HK-2 (cell line): ENCODE measurements at regions not wholly inside any gene's neighbourhood (a gene's known extent, or its start where the extent isn't known, plus 50 kb on each side); places are given as distances from the start of the nearest gene placed in this dataset.
"Not testable (repeated sequence)": the region's sequence is repeated elsewhere in the genome, so short reads cannot be mapped to it uniquely, and the experiment has no call there.

Experiments used
- DNase-seq: peaks from one replicate; pipeline ENCODE4 v3.0.0-alpha.2; 2018; ENCODE audit not compliant: unreplicated experiment

DNA sequence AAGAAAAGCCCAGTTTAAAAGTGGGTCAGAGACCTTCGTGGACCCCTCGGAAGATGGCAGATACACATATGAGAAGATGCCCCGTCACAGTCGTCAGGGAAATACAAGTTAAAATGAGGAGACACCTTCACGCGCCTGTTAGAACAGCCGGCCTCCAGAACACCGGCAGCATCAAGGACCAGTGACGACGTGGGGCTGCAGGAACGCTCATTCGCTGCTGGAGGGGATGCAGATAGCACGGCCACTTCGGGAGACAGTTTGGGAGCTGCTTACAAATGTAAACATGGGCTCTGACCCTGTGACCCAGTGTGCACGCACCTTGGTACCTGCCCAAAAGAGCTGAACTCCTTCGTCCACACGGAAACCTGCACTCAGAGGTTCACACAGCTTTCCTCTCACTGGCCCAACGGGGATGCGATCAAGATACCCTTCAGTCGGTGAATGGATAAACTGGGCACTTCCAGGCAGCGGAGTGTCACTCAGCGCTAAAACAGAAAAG lies 83.7 kb upstream of the CTDP1 start:
- DNase-seq = no peak

DNA sequence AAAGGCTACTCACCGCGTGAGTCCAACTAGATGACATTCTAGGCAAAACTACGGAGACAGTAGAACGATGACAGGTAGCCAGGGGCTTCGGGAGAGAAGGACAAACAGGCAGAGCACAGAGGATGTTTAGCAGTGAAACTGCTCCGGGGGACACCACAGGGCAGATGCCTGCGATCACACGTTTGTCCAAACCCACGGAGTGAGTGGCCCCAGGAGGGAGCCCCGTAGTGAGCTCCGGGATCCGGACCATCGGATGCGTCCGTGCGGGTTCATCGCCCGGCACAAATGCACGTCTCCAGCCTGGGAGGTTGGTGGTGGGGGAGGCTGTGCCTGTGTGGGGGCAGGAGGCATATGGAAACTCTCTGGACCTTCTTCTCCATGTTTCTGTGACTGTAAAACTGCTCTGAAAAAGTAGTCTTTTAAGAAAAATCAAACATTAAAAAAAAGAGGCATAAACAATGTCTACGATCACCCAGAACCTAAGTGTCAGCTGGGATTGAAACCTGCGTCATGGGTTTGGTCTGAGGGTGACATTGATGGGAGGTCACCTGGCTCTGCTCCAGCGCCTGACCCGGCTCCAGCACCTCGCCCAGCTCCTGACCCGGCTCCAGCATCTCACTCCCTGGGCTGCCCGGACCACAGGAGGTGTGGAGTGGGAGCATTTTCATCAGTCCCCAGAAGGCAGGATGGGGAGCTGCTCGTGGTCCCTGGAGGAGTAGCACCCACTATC lies 83.0 kb upstream of the CTDP1 start:
- no peak for DNase-seq

DNA sequence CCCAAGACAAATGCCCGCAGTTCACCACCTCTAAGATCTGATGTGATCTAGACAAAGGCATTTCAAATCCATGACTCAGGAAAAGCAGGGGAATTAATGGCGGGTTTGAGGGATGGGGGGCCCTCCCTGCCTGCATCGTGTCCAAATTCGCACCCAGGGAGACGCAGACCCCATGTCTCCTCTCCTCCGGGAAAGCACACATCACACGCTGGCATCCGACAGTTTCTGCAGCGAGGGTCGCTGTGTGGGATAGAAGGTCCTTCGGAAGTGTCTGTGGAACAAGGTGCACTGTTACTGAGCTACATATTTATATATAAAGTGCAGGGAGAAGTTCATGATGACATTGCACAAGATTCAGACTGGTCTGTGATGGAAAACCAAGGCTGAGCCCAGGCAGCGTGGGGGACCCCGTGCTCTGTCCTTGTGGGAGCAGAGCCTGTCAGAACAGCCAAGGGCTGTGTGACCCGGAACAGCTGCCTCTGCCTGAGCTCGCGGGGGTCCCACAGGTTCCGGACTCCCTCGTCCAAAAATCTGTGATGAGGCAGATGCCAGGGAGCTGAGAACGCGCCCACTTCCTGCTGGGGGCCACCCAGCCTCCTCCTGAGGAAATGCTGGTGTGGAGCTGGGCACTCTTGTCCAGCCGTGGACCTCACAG lies 82.3 kb upstream of the CTDP1 start:
- no peak for DNase-seq

DNA sequence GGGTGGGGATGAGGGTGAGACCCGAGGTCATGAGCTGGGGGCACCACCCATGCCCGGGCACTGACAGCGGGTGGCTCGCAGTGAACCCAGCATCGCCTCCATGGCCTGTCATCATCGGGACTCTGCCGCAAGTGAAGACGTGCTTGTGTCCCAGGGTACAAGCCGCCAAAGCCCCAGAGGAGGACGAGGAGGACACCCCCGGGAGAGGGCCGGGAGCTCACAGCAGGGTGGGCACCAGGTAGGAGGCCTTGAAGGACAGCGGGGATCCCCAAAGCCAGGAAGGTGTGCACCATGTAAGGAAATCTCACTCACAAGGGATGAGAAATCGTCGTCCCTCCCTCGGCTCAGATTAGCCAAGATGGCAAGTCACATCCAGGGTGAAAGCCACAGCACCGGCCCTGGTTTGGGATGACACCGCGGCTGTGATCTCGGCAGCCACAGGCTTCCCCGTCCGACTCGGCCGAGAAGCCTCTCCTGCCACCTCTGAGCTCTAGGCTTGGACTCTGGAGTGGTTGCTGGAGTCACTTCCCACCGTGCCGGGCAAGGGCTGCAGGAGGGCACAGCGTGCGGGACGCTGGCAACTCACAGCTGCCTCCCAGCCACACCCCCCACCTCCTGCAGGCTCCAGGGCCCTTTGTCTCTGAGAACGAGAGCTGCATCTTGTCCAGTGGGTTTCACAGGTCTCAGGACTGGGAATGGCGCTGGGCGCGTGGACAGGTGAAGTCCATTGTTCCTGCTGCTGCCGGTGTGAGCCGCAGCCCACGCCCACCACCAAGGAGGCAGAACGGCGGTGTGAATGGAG lies 81.6 kb upstream of the CTDP1 start:
- no peak for DNase-seq

DNA sequence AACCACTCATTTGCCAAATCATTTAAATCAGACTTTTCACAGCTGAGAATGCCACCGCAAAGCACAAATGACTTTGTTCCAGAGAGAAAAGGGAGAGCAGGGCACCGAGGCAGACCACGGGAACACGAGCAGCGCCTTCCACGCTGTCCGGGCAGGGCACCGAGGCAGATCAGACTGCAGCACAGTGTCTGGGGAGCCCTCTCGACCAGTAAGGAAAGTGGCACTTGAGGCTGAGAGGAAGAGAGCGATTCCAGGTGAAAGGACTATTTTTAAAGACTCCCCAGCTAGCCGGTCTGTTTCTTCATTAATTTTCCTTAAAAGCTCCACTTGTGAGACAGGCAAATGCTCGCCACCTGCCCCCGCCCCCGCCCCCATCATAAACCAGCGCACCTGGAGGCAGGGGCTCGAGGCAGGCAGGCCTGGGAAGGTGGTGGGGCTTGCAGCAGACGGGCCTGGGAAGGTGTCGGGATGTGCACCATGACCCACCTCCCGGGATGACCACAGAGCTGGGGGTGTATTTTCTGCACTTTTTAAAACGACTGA lies 80.9 kb upstream of the CTDP1 start:
- no peak for DNase-seq

DNA sequence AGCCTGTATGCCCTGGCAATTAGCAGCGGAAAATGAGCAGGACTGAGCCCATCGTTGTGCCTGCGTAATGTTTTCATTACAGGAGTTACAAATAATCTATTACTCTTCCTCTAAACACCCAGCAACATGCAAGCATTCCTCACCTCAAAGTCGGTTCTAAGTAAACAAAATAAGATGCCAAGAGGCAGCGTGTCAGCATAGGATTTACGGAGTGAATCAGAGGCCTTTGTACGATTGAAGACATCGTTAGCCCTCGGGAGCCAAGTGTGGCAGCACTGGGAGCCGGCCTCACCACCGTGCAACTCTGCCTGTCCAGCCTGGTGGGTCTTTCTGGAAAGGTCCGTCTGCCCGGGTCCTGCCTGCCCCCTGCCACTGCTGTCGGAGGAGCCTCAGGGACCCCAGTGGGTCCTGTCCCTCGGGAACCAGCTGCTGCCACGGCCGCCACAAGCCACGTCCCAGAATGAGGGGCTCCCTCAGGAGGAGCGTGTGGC lies 80.1 kb upstream of the CTDP1 start:
- no peak for DNase-seq

DNA sequence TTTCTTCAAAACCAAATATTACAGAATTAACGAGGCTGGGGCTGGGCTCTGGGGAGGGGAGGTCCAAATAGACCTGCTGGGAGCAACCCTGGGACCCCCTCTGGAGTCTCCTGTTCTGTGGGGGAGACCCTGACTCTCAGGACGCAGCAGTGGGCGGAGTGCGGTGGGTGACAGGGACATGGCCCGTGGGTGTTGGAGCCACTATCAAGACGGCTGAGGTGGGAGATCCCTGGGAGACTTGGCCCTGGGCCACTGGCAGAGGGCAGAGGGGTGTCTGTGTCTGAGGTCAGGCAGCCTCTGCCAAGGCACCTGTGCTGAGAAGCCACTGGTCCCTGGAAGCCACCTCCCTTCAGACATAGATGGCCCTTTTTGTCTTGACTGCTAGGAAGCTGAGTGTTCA lies 79.5 kb upstream of the CTDP1 start:
- DNase-seq = no peak

DNA sequence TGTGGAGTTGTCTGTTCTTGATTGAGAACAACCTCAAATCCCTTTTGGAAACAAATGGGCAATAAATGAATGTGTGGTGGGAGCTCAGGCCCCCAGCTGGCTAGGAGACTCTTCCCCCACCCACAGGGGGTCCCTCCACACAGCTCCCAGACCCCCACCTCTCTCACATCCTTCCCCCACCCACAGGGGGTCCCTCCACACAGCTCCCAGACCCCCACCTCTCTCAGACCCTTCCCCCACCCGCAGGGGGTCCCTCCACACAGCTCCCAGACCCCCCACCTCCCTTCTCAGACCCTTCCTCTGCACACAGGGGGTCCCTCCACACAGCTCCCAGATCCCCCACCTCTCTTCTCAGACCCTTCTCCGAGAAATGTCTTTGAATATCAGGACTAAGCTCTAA lies 79.0 kb upstream of the CTDP1 start:
- DNase-seq = no peak

DNA sequence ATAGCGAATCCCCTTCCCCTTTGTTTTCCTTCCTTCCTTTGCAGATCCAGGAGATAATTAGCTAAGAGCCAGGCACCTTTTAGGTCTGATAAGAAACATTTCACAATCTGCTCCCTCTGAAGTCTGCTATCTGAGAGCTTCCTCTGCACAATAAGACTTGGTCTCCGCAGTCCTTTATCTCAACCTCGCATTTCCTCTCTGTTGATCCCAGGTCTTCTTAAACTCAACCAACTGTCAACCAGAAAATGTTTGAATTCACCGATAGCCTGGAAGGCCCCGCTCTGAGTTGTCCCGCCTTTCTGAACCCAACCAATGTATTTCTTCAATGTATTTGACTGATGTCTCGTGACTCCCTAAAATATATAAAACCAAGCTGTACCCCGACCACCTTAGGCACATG lies 78.4 kb upstream of the CTDP1 start:
- DNase-seq = no peak

DNA sequence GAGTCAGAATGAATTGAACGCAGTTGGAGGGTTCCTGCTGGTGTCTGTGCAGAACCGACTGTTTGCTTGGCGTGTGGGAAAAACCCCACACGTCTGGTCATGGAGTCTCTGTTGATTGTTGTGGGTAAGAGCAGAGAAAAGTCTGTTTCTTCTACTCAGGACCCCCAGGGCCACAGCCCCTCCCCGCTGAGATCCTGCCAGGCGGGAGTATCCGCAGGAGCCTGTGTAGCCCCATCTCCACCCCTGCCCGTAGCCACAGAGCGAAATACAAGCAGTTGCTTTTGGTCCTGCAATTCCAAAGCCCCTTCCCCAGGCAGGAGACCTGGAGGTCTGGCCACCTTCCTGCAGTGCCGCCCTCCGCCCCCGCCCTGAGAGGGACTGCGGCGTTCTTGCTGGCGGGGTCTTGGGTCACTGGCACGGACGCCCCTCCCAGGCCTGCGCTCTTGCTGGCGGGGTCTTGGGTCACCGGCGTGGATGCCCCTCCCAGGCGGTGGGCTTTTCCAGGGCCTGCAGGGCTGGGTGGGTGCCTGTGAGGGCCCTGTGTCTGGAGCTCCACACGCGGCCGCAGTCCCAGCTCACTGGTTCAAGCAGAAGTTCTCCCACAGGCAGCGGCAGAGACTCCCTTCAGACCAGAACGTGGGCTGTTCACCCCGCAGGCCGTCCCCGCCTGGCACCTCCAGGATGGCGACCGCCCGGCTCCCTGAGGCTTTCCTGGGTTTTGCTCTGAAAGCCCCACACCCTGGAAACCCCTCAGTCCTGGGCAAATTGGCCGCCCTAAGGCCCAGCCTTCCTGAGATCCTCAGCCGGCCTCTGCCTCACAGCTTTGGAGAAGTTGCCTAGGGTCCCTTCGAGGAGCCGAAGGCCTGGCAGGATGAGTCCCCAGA lies 76.0 kb upstream of the CTDP1 start:
- DNase-seq = no peak

DNA sequence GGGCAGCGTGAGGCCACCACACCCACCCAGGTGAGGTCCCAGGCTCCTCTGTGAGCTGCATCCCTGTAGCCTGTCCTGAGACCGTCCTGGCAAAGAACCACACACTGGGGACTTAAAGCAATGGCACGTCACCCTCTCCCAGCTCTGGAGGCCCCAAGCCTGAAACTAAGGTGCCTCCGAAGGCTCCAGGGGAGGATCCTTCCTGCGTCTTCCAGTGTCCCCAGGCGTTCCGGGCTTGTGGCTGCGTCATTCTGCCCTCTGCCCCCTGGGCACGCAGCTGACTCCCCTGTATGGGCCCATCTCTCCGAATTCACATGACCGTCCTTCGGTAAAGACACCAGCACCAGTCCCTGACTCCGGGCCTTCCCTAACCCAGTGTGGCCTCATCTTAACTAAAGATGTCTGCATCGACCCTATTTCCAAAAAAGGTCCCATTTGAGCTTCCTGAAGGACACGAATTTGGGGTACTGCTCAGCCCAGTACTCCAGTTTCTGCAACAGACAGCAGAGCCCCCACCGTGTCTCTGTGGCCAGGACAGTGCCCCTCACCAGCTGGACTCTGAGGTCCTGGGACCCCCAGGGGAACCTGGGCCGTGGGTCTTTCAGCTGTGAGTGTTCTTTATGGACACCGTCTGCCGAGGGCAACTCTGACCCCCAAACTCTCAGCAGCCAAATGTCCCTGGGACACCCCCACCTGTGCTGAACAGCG lies 75.2 kb upstream of the CTDP1 start:
- no peak for DNase-seq

DNA sequence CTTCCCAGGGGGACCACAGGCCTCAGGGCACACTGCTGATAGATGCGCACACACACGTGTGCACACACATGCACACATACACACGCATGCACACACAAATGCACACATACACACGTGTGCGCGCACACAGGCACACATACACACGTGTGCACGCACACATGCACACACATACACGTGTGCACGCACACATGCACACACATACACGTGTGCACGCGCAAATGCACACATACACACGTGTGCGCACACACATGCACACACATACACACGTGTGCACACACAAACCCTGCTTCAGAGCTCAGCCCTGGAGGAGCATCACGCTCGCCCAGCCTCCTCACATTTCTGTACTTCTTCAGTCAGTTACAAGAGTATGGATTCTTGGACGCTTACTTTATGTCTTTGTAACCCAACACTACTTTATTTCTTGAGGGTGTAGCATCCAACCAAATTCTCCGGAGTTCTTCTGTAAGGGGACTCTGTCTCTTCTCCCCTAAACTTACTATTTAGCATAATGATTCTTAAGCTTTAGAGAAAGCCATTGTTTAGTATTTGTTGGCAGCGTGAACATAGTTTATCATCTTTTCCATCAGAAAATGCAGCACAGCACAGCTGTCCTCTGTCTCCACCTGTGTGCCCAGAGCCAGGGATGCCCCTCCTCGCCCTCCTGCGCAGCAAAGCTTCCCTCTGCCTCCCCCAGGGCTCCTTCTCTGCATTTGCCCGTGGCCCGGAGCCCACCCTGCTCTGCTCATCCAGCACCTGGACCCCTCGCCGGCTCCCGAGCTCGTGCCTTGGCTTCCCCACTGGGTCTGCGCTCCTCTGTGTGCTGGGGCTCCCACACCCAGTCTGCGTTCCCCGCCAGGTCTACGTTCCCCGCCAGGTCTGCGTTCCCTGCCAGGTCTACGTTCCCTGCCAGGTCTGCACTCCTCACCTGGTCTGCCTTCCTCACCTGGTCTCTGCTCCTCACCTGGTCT lies 74.4 kb upstream of the CTDP1 start:
- DNase-seq = no peak

DNA sequence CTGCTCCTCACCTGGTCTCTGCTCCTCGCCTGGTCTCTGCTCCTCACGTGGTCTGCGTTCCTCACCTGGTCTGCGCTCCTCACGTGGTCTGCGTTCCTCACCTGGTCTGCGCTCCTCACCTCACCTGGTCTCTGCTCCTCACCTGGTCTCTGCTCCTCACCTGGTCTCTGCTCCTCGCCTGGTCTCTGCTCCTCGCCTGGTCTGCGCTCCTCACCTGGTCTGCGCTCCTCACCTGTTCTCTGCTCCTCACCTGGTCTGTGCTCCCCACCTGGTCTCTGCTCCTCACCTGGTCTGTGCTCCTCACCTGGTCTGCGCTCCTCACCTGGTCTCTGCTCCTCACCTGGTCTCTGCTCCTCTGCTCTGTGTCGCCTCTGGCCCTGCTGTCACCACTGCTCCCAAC lies 73.5 kb upstream of the CTDP1 start:
- DNase-seq = not testable (repeated sequence)

DNA sequence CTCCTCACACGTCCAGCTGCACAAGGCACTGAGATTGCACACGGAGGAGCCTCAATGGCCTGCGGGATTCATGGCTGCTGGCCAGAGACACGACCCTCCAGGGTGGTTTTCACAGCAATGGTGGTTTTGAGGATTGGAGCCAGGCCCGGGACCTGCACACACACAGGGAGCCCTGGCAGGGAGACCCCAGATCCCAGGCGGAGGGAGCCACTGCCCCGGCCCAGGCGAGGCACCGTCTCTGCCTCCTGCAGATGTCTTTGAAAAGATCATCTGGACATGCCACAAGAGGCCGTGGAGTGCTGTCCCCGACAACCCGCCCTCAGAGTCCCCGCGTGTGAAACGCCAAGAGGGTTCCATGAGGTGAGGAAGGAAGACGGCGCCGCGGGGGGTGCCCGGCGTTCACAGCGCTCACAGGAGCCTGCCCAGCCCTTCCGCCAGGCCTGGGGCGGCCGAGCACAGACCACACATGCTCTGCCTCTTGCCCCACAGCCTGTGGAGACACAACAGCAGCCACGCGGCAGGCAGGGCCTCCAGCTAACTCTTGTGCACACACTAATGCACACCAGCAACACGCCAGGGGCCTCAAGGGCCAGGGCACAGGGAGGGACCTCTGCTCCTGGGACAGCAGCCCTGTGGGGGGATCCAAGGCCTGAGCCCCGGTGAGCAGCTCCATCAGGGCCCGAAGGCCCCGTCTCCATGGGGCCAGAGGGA lies 72.8 kb upstream of the CTDP1 start:
- no peak for DNase-seq

DNA sequence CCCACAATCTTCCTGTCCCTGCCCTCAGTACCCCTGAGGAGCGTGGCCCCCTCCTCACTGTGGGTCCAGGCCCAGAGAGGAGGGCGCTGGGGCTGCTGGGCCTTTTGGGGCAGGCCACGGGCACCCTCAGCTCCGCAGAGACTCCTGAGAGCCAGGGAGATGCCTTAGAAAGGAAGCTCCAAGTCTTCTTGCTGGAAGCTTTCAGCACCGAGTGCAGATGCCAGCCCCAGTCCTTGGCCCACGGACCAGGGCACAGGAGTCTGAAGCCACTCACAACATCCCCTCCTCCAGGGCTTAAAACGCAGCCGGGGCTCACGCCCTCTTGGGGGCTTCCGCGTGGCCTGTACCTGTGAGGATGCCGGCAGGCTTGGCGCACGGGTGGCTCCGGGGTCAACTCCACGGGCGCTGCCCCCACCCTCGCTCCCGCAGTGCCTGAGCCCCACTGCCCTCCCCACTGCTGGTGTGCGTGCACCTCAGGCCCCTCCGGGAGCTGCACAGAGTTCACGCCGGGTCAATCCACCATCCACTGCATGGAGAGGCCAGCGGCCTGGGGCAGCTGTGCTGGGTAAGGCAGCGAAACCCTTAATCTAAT lies 72.1 kb upstream of the CTDP1 start:
- no peak for DNase-seq

DNA sequence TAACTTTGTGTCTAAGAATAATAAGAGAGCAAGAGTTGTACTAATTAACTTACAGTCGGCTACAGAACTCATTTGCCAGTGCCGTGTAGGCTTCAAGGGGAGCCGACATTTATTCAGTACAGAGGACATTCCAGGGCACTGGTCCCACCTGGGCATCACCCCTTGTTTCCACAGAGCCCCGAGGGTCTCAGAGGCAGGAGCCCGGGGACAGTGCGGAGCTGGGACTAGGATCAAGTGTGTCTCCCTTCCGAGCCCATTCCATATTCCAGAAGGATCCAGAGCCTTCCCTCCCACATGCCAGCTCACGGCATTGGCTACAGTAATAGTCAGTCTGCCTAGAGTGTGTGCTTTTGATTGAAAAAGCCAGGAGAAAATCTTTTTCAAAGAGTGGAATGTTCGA lies 71.5 kb upstream of the CTDP1 start:
- no peak for DNase-seq

DNA sequence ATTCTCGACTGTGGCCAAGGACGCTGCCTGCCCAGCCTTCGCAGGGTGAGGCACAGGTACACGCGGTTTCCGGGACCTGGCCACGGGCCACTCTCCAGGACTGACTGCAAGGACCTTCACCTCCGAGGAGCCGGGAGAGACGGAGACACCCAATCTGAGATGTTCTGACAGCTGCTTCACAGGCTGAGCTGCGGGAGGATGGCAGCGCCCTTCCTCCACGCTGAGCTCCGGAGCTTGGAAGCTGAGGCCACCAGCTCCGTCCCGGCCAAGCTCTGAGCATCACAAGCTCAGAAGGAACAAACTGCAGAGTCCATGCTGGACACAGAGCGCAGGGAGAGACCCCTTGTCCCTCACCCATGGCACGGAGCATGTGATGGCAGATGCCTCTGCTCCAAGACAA lies 71.1 kb upstream of the CTDP1 start:
- DNase-seq = no peak

DNA sequence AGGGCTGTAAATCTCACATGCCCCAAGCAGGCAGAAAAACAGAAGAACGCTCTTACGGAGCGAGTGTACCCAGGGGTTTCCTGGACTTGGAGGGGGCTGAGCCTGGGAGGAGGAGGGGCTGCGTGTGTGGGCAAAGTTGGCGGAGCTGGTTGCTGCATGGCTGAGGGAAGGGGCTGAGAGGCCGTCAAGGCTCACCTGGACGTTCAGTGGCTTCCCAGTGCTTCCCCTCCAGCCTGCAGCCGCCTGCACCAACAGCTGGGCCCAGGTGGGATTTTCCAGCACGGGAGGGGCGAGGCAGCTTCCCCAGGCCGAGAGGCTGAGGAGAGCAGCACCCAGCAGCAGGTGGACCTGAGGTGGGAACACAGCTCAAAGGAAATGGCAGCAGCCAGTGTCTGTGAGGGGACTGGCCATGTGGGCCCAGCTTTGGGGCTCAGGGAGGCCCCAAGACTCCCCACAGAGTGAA lies 70.6 kb upstream of the CTDP1 start:
- no peak for DNase-seq
